ENCODE measurements at regions not wholly inside any gene's neighbourhood (a gene's known extent, or its start where the extent isn't known, plus 50 kb on each side); places are given as distances from the start of the nearest gene placed in this dataset.

GRCh38 chr6:93806409-93807270 lies 387.3 kb upstream of the EPHA7 start:
- Histone ChIP-seq H3K4me3 (no peak overlapping the region), H3K4me1 (no peaks in the 10 kb centered on the region), H3K9me3 (no peaks in the 10 kb centered on the region), H3K36me3 (no peaks in the 10 kb centered on the region), H3K27me3 (no peaks in the 10 kb centered on the region), H3K27ac (no peak overlapping the region)
- TF ChIP-seq CTCF (IDR thresholded peaks at IDR 0.05): no peak
- no peak for TF ChIP-seq POLR2A (IDR thresholded peaks at IDR 0.05)
- no peak for DNase-seq

GRCh38 chr6:93801101-93801847 lies 381.9 kb upstream of the EPHA7 start:
- H3K36me3 ChIP-seq: no peaks in the 10 kb centered on the region
- H3K4me3 ChIP-seq: no peak overlapping the region
- no peaks in the 10 kb centered on the region for H3K27me3 ChIP-seq
- no peak overlapping the region for H3K27ac ChIP-seq
- TF ChIP-seq CTCF (IDR thresholded peaks at IDR 0.05) (no peak), POLR2A (IDR thresholded peaks at IDR 0.05) (no peak)
- no peak for DNase-seq
- H3K9me3 ChIP-seq: no peaks in the 10 kb centered on the region
- no peaks in the 10 kb centered on the region for H3K4me1 ChIP-seq

GRCh38 chr6:93799226-93799625 lies 379.9 kb upstream of the EPHA7 start:
- Histone ChIP-seq H3K27ac (no peak overlapping the region), H3K9me3 (no peaks in the 10 kb centered on the region), H3K4me3 (no peak overlapping the region), H3K27me3 (no peaks in the 10 kb centered on the region), H3K36me3 (no peaks in the 10 kb centered on the region), H3K4me1 (no peaks in the 10 kb centered on the region)
- DNase-seq: no peak
- TF ChIP-seq POLR2A (IDR thresholded peaks at IDR 0.05): no peak
- no peak for TF ChIP-seq CTCF (IDR thresholded peaks at IDR 0.05)

- TF ChIP-seq POLR2A (IDR thresholded peaks at IDR 0.05): no peak
- TF ChIP-seq CTCF (IDR thresholded peaks at IDR 0.05): no peak
- Histone ChIP-seq H3K36me3 (no peaks in the 10 kb centered on the region), H3K27ac (no peak overlapping the region), H3K4me3 (no peak overlapping the region), H3K4me1 (no peaks in the 10 kb centered on the region), H3K27me3 (no peaks in the 10 kb centered on the region), H3K9me3 (no peaks in the 10 kb centered on the region)
- DNase-seq: no peak
Observed at GRCh38 chr6:93794166-93794565, 374.8 kb upstream of the EPHA7 start.

- no peaks in the 10 kb centered on the region for H3K4me1 ChIP-seq
- H3K9me3 ChIP-seq: no peaks in the 10 kb centered on the region
- H3K27me3 ChIP-seq: no peaks in the 10 kb centered on the region
- no peak for TF ChIP-seq CTCF (IDR thresholded peaks at IDR 0.05)
- no peak for TF ChIP-seq POLR2A (IDR thresholded peaks at IDR 0.05)
- no peak overlapping the region for H3K27ac ChIP-seq
- no peak for DNase-seq
- no peaks in the 10 kb centered on the region for H3K36me3 ChIP-seq
- no peak overlapping the region for H3K4me3 ChIP-seq
Observed at GRCh38 chr6:93792746-93793145, 373.4 kb upstream of the EPHA7 start.
